ENCODE measurements at regions not wholly inside any gene's neighbourhood (a gene's known extent, or its start where the extent isn't known, plus 50 kb on each side); places are given as distances from the start of the nearest gene placed in this dataset.

- DNase-seq (ENCODE audit: low read depth in 1 of 2, low spot score in 1 of 2) = no peak
- in situ Hi-C loops (cut with HindIII; ENCODE audit: low pct_unique_long_range_greater_than_20kb, low sequenced_read_pairs) = no loop called here
- TF ChIP-seq JUND (IDR thresholded peaks at IDR 0.05; ENCODE audit: low read depth) = no peak
Measured at GRCh38 chr4:8780596-8781368, 90.9 kb downstream of the HMX1 start.

- in situ Hi-C loops (cut with HindIII; ENCODE audit: low pct_unique_long_range_greater_than_20kb, low sequenced_read_pairs) = no loop called here
- no peak for DNase-seq (ENCODE audit: low read depth in 1 of 2, low spot score in 1 of 2)
- TF ChIP-seq JUND (IDR thresholded peaks at IDR 0.05; ENCODE audit: low read depth) = no peak
Measured at GRCh38 chr4:8780086-8780485, 91.6 kb downstream of the HMX1 start.

GRCh38 chr4:8779490-8779932 lies 92.1 kb downstream of the HMX1 start:
- no peak for DNase-seq (ENCODE audit: low read depth in 1 of 2, low spot score in 1 of 2)
- no peak for TF ChIP-seq JUND (IDR thresholded peaks at IDR 0.05; ENCODE audit: low read depth)
- in situ Hi-C loops (cut with HindIII; ENCODE audit: low pct_unique_long_range_greater_than_20kb, low sequenced_read_pairs) = no loop called here

DNA sequence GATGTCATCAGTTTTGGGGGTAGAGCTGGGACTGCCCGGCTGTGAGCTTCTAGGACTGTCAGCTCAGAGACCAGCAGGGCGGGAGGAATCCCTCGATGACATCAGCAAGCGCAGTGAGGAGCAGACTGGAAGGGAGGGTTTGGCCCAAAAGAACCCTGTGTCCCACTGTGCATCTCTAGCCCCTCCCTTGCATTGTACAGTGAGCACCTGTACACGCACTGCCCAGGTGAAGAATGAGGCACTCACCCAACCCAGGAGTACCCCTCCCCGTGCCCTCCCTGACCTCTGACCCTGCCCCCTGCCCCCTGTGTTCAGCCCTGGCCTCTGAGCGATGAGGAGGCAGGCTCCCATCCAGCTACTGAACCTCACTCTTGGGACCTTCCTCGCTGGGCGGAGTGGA lies 92.9 kb downstream of the HMX1 start:
- DNase-seq (ENCODE audit: low read depth in 1 of 2, low spot score in 1 of 2) = no peak
- TF ChIP-seq JUND (IDR thresholded peaks at IDR 0.05; ENCODE audit: low read depth) = no peak
- in situ Hi-C loops (cut with HindIII; ENCODE audit: low pct_unique_long_range_greater_than_20kb, low sequenced_read_pairs) = no loop called here

DNA sequence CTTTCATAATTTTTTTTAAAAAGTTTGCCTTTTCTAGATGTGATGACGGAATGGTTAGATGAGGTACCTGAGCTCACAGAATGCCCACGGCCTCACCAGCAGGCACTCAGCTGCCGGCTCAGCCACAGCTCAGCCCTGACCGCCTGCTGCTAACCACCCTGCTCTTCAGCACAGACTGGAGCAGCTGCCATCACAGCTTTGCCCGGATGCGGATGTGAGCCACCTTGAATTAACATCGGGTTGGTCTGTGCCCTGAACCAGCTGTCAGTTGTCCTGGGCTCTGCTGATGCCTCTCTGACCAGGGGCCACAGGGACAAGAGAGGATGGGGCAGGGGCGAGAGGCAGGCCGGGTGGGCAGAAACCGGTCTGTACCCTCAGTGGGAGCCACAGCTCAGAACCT lies 93.3 kb downstream of the HMX1 start:
- no peak for TF ChIP-seq JUND (IDR thresholded peaks at IDR 0.05; ENCODE audit: low read depth)

DNA sequence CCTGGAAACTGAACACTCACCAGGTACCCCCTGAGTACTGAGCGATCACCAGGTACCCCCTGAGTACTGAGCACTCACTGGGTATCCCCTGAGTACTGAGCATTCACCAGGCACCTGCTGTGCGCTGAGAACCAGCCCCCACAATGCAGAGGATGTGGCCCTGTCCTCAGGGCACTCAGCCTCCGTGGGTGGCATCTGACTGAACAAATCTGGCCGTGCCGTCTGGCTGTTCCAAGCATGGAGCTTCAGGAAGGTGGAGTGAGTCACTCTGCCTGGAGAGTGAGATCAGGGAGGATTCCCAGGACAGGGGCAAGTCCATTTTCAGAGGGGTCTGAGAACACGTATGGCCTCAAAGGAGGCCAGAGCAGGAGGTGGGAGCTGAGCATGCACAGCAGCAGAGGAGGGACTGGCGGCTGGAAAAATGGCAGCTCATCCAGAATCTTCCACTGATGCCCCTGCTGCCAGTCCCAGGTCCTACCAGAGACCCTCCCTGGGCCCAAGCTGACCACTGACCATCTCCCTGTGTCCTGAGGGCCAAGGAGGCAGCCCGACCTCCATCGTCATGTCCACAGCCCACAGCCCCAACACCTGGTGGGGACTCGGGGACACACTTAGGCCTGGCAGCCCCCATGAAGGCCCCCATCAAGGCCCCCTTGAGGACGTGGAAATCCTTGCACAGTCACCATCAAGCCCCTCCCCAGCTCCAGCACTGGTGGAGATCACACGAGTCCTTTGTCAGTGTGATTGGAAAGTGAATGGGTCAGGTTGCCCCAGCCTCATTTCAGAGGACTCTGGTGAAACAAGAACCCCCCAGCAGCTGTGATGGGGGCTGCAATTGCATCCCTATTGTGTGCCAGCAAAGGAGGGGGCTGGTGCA lies 94.1 kb downstream of the HMX1 start:
- in situ Hi-C loops (cut with HindIII; ENCODE audit: low pct_unique_long_range_greater_than_20kb, low sequenced_read_pairs) = no loop called here
- DNase-seq (ENCODE audit: low read depth in 1 of 2, low spot score in 1 of 2) = no peak

More for the DNA sequence above, 93.3 kb downstream of the HMX1 start:
- no peak for DNase-seq (ENCODE audit: low read depth in 1 of 2, low spot score in 1 of 2)
- in situ Hi-C loops (cut with HindIII; ENCODE audit: low pct_unique_long_range_greater_than_20kb, low sequenced_read_pairs) = no loop called here

DNA sequence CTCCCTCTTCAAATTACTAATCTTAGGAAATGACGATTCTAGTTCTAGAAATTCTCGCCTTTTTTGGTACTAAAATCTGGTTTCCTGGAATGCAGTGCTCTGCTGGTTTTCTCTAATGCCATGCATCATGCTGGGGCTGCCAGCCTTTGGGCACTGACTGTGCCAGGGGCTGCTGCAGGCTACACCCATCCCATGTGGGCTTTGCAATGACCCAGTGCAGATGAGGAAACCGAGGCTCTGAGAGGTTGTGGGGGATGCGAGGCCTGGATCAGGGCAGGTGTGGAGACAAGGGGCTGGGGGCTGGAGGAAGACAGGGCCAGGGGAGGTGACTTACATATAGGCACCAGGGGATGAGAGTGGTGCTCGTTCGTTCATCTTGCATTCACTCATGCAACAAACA lies 95.3 kb downstream of the HMX1 start:
- no peak for DNase-seq (ENCODE audit: low read depth in 1 of 2, low spot score in 1 of 2)
- no peak for TF ChIP-seq JUND (IDR thresholded peaks at IDR 0.05; ENCODE audit: low read depth)
- in situ Hi-C loops (cut with HindIII; ENCODE audit: low pct_unique_long_range_greater_than_20kb, low sequenced_read_pairs) = no loop called here

More for the DNA sequence above, 94.1 kb downstream of the HMX1 start:
- TF ChIP-seq JUND (IDR thresholded peaks at IDR 0.05; ENCODE audit: low read depth) = no peak

DNA sequence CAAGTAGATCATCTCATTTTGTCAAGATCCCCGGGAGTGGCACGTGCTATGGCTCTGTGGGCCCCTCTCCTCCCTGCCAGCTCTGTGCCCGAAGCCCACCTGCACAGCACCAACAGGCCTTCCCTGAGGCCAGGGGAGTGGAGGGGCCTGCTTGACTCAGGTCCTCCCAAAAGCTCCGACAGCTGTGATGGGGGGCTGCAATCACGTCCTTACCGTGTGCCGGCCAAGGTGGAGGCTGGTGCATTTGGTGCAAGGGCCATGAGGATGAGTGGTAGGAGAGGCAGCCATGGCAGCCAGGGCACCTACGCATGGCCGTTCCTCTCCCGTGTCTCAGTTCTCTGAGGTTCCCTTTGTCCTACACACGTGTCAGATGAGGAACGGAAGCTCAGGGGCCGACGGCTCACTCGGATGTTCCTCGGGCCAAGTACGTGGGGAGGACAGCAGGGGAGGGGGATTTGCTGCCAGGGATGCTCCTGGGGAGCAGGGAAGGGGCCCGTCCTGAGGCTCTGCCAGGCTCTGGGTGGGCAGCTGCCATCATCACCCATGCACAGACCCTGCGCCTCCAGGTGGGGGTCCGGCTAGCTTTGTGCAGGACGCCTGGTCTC lies 95.8 kb downstream of the HMX1 start:
- no peak for TF ChIP-seq JUND (IDR thresholded peaks at IDR 0.05; ENCODE audit: low read depth)
- DNase-seq (ENCODE audit: low read depth in 1 of 2, low spot score in 1 of 2) = no peak
- in situ Hi-C loops (cut with HindIII; ENCODE audit: low pct_unique_long_range_greater_than_20kb, low sequenced_read_pairs) = no loop called here

DNA sequence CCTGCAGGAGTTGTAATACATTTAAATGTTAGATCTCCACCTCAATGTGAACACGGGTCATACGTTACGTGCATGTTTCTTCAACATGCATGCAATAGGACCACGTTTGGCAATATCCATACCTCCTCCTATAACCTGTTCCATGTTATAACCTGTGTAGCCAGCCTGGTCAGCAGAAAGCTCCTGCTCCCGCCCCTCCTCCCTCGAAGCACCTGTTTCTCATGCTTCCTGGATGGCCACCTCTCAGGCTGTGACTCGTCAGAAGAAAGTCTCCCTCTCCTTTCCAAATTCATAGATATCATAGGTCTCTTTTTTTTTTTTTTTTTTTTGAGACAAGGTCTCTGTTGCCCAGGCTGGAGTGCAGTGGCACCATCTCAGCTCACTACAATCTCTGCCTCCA lies 96.5 kb downstream of the HMX1 start:
- in situ Hi-C loops (cut with HindIII; ENCODE audit: low pct_unique_long_range_greater_than_20kb, low sequenced_read_pairs) = no loop called here
- no peak for TF ChIP-seq JUND (IDR thresholded peaks at IDR 0.05; ENCODE audit: low read depth)
- peak; percentile 26 to 53 for DNase-seq (ENCODE audit: low read depth in 1 of 2, low spot score in 1 of 2)

DNA sequence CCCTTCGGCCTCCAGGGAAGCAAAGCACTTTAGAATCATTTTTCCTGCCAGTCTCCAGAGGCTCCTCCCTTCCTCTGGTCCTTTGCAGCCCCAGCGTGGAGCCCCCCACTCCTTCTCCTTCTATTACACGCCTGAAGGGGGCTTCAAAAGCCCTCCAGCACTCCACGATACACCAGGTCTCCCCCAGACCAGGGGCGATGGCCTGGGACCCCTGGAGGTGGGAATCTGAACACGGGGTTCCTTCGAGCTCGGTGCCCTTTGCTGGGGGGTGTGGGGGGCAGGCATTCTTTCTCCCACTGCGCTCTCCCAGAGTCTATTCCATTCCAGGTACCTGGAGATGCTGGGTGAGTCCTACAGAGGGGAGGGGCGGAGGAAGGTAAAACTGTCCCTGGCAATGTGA lies 97.6 kb downstream of the HMX1 start:
- TF ChIP-seq JUND (IDR thresholded peaks at IDR 0.05; ENCODE audit: low read depth) = no peak
- in situ Hi-C loops (cut with HindIII; ENCODE audit: low pct_unique_long_range_greater_than_20kb, low sequenced_read_pairs) = no loop called here
- DNase-seq (ENCODE audit: low read depth in 1 of 2, low spot score in 1 of 2) = no peak

DNA sequence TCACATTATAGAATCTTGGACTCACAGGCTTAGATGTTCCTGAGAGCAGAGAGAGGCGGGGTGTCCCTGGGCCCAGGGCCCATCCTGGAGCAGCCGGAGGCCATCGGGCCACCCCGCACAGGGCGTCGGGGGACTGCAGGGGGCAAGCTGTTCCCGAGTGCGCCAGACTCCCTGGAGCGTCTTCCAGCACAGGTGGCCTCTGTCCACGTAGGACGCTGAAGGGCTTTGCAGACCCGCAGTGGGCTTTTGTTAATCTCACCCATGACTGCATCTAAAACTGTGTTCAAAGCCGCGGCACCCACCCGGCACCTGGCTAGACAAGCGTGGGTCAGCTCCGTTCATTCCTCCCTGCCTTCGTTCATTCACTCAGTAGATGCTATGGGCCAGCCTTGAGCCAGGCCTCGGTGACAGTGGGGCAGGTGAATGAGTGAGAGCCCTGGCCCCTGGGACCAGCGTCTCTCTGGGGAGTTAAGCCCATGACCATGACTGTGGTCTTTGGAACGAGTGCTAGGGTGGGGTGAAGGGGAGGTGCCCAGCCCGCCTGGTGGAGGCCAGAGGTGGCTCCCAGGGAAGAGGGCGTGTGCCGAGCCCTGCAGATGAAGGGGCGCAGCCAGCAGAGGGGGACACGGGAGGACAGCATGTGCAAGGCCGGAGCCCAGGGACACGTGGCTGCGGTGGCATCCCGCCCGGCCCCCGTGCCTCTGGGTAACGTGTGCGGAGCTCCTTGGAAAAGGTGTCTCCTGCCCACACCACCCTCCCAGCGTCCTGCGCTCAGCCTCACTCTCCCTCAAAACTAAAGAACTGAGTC lies 98.3 kb downstream of the HMX1 start:
- DNase-seq (ENCODE audit: low read depth in 1 of 2, low spot score in 1 of 2) = no peak
- no peak for TF ChIP-seq JUND (IDR thresholded peaks at IDR 0.05; ENCODE audit: low read depth)
- in situ Hi-C loops (cut with HindIII; ENCODE audit: low pct_unique_long_range_greater_than_20kb, low sequenced_read_pairs) = no loop called here

DNA sequence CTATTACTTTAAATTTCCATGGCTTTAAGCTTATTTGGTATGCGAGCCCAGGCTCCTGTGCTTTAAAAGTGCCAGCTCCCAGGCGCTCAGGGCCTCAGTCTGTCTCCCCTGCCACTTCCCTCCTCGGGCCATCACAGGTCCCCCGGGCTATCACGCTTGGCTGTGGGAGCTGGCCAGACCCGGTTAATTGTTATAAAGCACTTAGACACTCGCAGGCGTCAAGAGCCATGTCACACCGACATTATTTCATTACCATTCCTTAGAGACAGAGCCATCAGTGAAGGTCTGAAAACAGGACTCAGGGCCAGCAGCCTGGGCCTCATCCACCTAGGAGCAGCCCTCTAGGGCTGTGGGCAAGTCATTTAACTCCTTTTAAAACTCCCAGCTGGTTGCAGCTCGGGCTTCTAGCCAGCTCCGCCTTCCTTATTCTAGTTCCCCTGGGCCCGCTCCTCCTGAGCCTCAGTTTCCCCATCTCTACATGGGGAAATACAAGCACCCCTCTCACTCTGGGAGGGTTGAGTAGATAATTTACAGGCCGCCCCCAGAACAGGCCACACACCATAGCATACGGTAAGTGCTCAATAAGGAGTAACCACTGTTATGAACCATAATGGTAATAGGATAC lies 99.0 kb downstream of the HMX1 start:
- no peak for DNase-seq (ENCODE audit: low read depth in 1 of 2, low spot score in 1 of 2)
- in situ Hi-C loops (cut with HindIII; ENCODE audit: low pct_unique_long_range_greater_than_20kb, low sequenced_read_pairs) = no loop called here
- TF ChIP-seq JUND (IDR thresholded peaks at IDR 0.05; ENCODE audit: low read depth) = no peak

Data from T47D (cell line).